Type B pancreatic cell (in vitro differentiated cells): ENCODE measurements at regions not wholly inside any gene's neighbourhood (a gene's known extent, or its start where the extent isn't known, plus 50 kb on each side); places are given as distances from the start of the nearest gene placed in this dataset.
"Not testable (repeated sequence)": the region's sequence is repeated elsewhere in the genome, so short reads cannot be mapped to it uniquely, and the experiment has no call there.

Source experiments
- DNase-seq: peaks from one replicate; pipeline ENCODE4 v3.0.0; 2021; ENCODE audit warnings: mixed read lengths; ENCODE audit not compliant: unreplicated experiment; ENCODE audit errors: extremely low spot score
- H3K27ac Mint-ChIP-seq: 2 replicates; pipeline ENCODE4 v1.8.0; 2021; ENCODE audit warnings: mild to moderate bottlenecking, mixed read lengths
- H3K27me3 Mint-ChIP-seq: 2 replicates; pipeline ENCODE4 v1.8.0; 2021; ENCODE audit warnings: mixed read lengths
- H3K36me3 Mint-ChIP-seq: 2 replicates; pipeline ENCODE4 v1.8.0; 2021; ENCODE audit warnings: mixed read lengths
- H3K4me1 Mint-ChIP-seq: one replicate; pipeline ENCODE4 v1.8.0; 2021; ENCODE audit warnings: mixed read lengths; ENCODE audit not compliant: unreplicated experiment
- H3K4me3 Mint-ChIP-seq: 2 replicates; pipeline ENCODE4 v1.8.0; 2021; ENCODE audit warnings: mild to moderate bottlenecking, mixed read lengths
- H3K9me3 Mint-ChIP-seq: 2 replicates; pipeline ENCODE4 v1.8.0; 2021; ENCODE audit warnings: mixed read lengths
- TF ChIP-seq, protein P1 (sequence below): fragments of 200-600 bp; sonication (generic); conservative IDR thresholded peaks from 2 replicates; pipeline ENCODE4 v1.5.0; 2021; ENCODE audit warnings: antibody characterized with exemption, mild to moderate bottlenecking

DNA sequence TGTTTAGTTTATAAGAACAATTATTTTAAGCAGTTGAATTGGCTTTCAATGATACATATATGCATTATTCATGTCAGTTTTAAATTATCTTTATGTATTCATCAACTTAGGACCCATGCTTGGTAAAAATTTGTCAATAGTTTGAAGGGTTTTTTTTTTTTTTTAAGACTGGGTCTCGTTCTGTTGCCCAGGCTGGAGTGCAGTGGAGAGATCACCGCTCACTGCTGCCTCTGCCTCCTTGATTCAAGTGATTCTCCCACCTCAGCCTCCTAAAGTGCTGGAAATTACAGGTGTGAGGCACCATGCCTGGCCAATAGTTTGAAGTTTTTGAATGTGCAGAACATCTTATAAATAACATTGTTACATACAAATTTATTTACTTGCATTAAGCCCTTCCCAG lies 1671.0 kb upstream of the B3GALT2 start:
- H3K4me1 Mint-ChIP-seq: no peaks in the 10 kb centered on the region
- no peaks in the 10 kb centered on the region for H3K36me3 Mint-ChIP-seq
- DNase-seq: no peak
- H3K27me3 Mint-ChIP-seq: no peaks in the 10 kb centered on the region
- H3K4me3 Mint-ChIP-seq: no peak overlapping the region
- H3K9me3 Mint-ChIP-seq: no peaks in the 10 kb centered on the region
- TF ChIP-seq, protein P1, sequence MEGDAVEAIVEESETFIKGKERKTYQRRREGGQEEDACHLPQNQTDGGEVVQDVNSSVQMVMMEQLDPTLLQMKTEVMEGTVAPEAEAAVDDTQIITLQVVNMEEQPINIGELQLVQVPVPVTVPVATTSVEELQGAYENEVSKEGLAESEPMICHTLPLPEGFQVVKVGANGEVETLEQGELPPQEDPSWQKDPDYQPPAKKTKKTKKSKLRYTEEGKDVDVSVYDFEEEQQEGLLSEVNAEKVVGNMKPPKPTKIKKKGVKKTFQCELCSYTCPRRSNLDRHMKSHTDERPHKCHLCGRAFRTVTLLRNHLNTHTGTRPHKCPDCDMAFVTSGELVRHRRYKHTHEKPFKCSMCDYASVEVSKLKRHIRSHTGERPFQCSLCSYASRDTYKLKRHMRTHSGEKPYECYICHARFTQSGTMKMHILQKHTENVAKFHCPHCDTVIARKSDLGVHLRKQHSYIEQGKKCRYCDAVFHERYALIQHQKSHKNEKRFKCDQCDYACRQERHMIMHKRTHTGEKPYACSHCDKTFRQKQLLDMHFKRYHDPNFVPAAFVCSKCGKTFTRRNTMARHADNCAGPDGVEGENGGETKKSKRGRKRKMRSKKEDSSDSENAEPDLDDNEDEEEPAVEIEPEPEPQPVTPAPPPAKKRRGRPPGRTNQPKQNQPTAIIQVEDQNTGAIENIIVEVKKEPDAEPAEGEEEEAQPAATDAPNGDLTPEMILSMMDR: no peak
- no peak overlapping the region for H3K27ac Mint-ChIP-seq

DNA sequence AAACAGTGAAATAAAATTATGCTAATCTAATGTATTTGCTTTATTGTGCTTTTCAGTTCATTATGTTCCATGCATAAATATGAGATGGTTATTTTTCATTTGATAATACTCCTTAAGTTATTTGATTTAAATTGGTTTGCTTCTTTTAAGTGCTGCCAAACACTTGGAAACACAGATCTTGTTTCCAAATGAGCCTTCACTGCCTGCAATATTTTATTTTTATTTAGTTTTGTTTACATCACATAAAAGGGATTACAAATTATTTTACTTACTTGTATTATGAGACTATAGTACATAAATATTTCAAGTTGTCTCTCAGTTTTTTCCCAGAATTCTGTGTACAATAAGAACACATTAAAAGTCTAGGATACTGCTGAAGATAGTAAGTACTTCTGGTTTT lies 1662.4 kb upstream of the B3GALT2 start:
- Mint-ChIP-seq H3K4me1 (no peaks in the 10 kb centered on the region), H3K27me3 (no peaks in the 10 kb centered on the region), H3K36me3 (no peaks in the 10 kb centered on the region), H3K27ac (no peak overlapping the region), H3K4me3 (no peak overlapping the region), H3K9me3 (no peaks in the 10 kb centered on the region)
- no peak for DNase-seq
- TF ChIP-seq, protein P1: no peak

DNA sequence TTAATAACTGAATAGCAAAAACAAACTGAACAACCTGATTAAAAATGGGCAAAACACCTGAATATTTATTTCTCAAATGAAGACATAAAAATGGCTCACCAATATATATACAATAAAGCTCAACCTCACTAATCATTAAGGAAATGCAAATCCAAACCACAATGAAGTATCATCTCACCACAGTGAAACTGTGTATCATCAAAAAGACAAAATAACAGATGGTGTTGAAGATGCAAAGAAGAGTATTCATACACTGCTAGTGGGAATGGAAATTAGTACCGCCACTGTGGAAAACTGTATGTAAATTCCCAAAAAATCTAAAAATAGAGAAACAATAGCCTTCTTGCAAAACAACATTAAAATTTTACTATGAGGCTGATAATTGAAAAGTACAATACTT lies 1660.1 kb upstream of the B3GALT2 start:
- no peak for DNase-seq
- TF ChIP-seq, protein P1: no peak

DNA sequence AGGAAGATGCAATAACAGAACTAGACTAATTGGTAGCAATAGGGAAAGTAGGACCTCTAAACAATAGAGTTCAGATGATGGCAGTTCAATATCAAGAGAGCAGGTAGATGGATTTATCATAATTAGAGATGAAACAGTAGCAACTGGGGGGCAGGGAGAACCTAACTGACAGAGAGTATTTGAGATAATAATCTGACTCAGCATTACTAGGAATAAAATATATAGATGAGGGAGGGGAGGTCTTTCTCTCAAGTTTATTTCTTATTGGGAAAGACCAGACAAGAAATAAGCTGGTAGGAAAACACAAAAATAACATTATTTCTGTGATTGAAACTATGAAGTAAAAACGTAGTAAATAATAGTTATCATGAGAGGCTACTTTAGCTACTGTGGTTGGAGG lies 1656.7 kb upstream of the B3GALT2 start:
- Mint-ChIP-seq H3K27me3 (no peaks in the 10 kb centered on the region), H3K36me3 (no peaks in the 10 kb centered on the region), H3K27ac (no peak overlapping the region), H3K9me3 (no peaks in the 10 kb centered on the region), H3K4me1 (no peaks in the 10 kb centered on the region), H3K4me3 (no peak overlapping the region)
- TF ChIP-seq, protein P1: no peak
- no peak for DNase-seq

More for the DNA sequence above, 1660.1 kb upstream of the B3GALT2 start:
- no peaks in the 10 kb centered on the region for H3K36me3 Mint-ChIP-seq
- H3K27me3 Mint-ChIP-seq: no peaks in the 10 kb centered on the region
- no peaks in the 10 kb centered on the region for H3K4me1 Mint-ChIP-seq
- no peak overlapping the region for H3K27ac Mint-ChIP-seq
- no peak overlapping the region for H3K4me3 Mint-ChIP-seq
- H3K9me3 Mint-ChIP-seq: no peaks in the 10 kb centered on the region

DNA sequence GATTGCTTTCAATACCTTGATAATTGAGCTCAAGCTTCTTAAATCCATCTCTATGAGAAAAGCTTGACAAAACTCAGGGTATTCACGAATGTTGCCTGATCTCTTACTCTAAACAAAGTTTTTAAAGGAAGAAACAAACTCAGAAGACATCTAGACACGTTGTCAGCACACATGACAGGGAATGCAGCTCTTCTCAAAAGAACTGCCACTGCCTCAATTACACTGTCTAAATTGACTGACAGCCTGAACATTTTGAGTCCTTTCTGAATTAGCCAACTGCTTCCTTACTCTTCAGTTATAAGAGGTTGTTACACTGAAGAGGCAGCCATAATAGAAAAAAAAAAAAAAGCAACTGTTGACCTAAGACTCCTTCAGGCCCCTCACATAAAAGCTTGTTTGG lies 1646.7 kb upstream of the B3GALT2 start:
- TF ChIP-seq, protein P1: no peak
- no peak for DNase-seq
- no peak overlapping the region for H3K4me3 Mint-ChIP-seq

DNA sequence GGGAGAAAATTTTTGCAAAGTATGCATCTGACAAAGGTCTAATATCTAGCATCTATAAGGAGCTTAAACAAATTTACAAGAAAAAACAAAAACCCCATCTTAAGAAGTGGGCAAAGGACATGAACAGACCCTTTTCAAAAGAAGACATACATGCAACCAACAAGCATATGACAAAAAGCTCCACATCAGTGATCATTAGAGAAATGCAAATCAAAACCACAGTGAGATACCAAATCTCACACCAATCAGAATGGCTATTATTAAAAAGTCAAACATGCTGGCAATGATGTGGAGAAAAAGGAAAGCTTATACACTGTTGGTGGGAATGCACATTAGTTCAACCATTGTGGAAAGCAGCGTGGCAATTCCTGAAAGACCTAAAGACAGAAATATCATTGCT lies 1645.2 kb upstream of the B3GALT2 start:
- not testable (repeated sequence) for H3K4me3 Mint-ChIP-seq, H3K27me3 Mint-ChIP-seq, H3K36me3 Mint-ChIP-seq, H3K27ac Mint-ChIP-seq, H3K9me3 Mint-ChIP-seq, DNase-seq, H3K4me1 Mint-ChIP-seq

More for the DNA sequence above, 1646.7 kb upstream of the B3GALT2 start:
- Mint-ChIP-seq H3K4me1 (no peaks in the 10 kb centered on the region), H3K27ac (no peak overlapping the region), H3K9me3 (no peaks in the 10 kb centered on the region), H3K27me3 (no peaks in the 10 kb centered on the region), H3K36me3 (no peaks in the 10 kb centered on the region)
